Muscle of arm (tissue), 1 donor: ENCODE measurements at regions not wholly inside any gene's neighbourhood (a gene's known extent, or its start where the extent isn't known, plus 50 kb on each side); places are given as distances from the start of the nearest gene placed in this dataset.
"Not testable (repeated sequence)": the region's sequence is repeated elsewhere in the genome, so short reads cannot be mapped to it uniquely, and the experiment has no call there.

Experiments used
- DNase-seq: peaks from one replicate; pipeline ENCODE4 v3.0.0-alpha.2; 2013

GRCh38 chr11:82533628-82534327, 199.9 kb downstream of the FAM181B start:
- DNase-seq: no peak

GRCh38 chr11:82529936-82530335, 203.7 kb downstream of the FAM181B start:
- DNase-seq: no peak

GRCh38 chr11:82527081-82527584, 206.5 kb downstream of the FAM181B start:
- DNase-seq: no peak

GRCh38 chr11:82523141-82523540, 210.5 kb downstream of the FAM181B start:
- DNase-seq: no peak

- peak; percentile 5 for DNase-seq
Observed at GRCh38 chr11:82521427-82521826, 212.2 kb downstream of the FAM181B start.

GRCh38 chr11:82507288-82507687, 226.4 kb downstream of the FAM181B start:
- no peak for DNase-seq

GRCh38 chr11:82505379-82505778, 228.3 kb downstream of the FAM181B start:
- no peak for DNase-seq

- DNase-seq: not testable (repeated sequence)
Observed at GRCh38 chr11:82501174-82501573, 232.5 kb downstream of the FAM181B start.

GRCh38 chr11:82494988-82495432, 238.7 kb downstream of the FAM181B start:
- no peak for DNase-seq

GRCh38 chr11:82474876-82475275, 258.8 kb downstream of the FAM181B start:
- DNase-seq: no peak

GRCh38 chr11:82465481-82465880, 268.2 kb downstream of the FAM181B start:
- no peak for DNase-seq

GRCh38 chr11:82462608-82463242, 270.9 kb downstream of the FAM181B start:
- no peak for DNase-seq

- no peak for DNase-seq
Observed at GRCh38 chr11:82458761-82459160, 274.9 kb downstream of the FAM181B start.

GRCh38 chr11:82458147-82458546, 275.5 kb downstream of the FAM181B start:
- DNase-seq: no peak

GRCh38 chr11:82450996-82451395, 282.7 kb downstream of the FAM181B start:
- DNase-seq: no peak

GRCh38 chr11:82406611-82407010, 327.1 kb downstream of the FAM181B start:
- no peak for DNase-seq

- no peak for DNase-seq
Observed at GRCh38 chr11:82405421-82405820, 328.2 kb downstream of the FAM181B start.

GRCh38 chr11:82404981-82405380, 328.7 kb downstream of the FAM181B start:
- DNase-seq: no peak

- DNase-seq: no peak
Observed at GRCh38 chr11:82403640-82404305, 329.9 kb downstream of the FAM181B start.

GRCh38 chr11:82398300-82398815, 335.3 kb downstream of the FAM181B start:
- no peak for DNase-seq

GRCh38 chr11:82396639-82397038, 337.0 kb downstream of the FAM181B start:
- not testable (repeated sequence) for DNase-seq

- DNase-seq: no peak
Observed at GRCh38 chr11:82384308-82384707, 349.4 kb downstream of the FAM181B start.
